HL-60 (cell line): ENCODE measurements at regions not wholly inside any gene's neighbourhood (a gene's known extent, or its start where the extent isn't known, plus 50 kb on each side); places are given as distances from the start of the nearest gene placed in this dataset.

ENCODE experiments used
- REST ChIP-seq: IDR thresholded peaks from 2 replicates; pipeline ENCODE4 v1.6.1; 2012; ENCODE audit warnings: low read depth; ENCODE audit not compliant: insufficient replicate concordance
- TF ChIP-seq, protein P1 (sequence below): IDR thresholded peaks from one replicate; pipeline ENCODE4 v1.5.1; 2011; ENCODE audit warnings: low read length, control low read depth, inconsistent platforms; ENCODE audit not compliant: insufficient read depth

DNA sequence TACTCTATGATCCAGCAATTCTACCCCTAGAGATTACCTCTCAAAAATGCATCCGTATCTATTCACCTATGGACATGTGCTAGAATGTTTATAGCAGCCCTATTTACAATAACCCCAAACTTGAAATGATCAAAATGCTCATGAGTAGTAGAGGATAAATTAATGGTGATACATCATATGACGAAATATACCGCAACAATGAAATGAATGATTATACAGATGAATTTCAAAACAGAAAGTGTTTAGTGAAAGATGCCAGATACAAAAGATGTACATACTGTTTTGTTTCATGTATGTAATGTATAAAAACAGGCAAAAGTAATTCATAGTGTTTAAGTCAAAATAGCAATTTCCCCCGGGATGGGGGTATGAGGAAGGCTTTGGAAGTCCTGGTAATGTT, 91.0 kb upstream of the CD55 start:
- TF ChIP-seq, protein P1, sequence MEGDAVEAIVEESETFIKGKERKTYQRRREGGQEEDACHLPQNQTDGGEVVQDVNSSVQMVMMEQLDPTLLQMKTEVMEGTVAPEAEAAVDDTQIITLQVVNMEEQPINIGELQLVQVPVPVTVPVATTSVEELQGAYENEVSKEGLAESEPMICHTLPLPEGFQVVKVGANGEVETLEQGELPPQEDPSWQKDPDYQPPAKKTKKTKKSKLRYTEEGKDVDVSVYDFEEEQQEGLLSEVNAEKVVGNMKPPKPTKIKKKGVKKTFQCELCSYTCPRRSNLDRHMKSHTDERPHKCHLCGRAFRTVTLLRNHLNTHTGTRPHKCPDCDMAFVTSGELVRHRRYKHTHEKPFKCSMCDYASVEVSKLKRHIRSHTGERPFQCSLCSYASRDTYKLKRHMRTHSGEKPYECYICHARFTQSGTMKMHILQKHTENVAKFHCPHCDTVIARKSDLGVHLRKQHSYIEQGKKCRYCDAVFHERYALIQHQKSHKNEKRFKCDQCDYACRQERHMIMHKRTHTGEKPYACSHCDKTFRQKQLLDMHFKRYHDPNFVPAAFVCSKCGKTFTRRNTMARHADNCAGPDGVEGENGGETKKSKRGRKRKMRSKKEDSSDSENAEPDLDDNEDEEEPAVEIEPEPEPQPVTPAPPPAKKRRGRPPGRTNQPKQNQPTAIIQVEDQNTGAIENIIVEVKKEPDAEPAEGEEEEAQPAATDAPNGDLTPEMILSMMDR = no peak
- no peak for TF ChIP-seq REST
